Cardiac fibroblast (primary cell): ENCODE measurements at regions not wholly inside any gene's neighbourhood (a gene's known extent, or its start where the extent isn't known, plus 50 kb on each side); places are given as distances from the start of the nearest gene placed in this dataset.
"Not testable (repeated sequence)": the region's sequence is repeated elsewhere in the genome, so short reads cannot be mapped to it uniquely, and the experiment has no call there.

ENCODE experiments used
- DNase-seq, 2 donors: peaks; one replicate each; pipeline versions ENCODE4 v3.0.0 to v3.0.0-alpha.2; 2010; ENCODE audit warnings: low read depth in 2 of 2
- H3K4me3 ChIP-seq, 2 donors: replicated peaks in 1 of 2; 1 replicate in 1 of 2; 2 replicates in 1 of 2; pipeline ENCODE4 v1.5.1; 2011; ENCODE audit warnings: low read depth in 2 of 2, low read length in 2 of 2, mild to moderate bottlenecking in 2 of 2, moderate library complexity in 1 of 2
- TF ChIP-seq, protein P1 (sequence below): IDR thresholded peaks from one replicate; pipeline ENCODE4 v1.5.1; 2011; ENCODE audit warnings: low read depth, mild to moderate bottlenecking, low read length, inconsistent platforms

DNA sequence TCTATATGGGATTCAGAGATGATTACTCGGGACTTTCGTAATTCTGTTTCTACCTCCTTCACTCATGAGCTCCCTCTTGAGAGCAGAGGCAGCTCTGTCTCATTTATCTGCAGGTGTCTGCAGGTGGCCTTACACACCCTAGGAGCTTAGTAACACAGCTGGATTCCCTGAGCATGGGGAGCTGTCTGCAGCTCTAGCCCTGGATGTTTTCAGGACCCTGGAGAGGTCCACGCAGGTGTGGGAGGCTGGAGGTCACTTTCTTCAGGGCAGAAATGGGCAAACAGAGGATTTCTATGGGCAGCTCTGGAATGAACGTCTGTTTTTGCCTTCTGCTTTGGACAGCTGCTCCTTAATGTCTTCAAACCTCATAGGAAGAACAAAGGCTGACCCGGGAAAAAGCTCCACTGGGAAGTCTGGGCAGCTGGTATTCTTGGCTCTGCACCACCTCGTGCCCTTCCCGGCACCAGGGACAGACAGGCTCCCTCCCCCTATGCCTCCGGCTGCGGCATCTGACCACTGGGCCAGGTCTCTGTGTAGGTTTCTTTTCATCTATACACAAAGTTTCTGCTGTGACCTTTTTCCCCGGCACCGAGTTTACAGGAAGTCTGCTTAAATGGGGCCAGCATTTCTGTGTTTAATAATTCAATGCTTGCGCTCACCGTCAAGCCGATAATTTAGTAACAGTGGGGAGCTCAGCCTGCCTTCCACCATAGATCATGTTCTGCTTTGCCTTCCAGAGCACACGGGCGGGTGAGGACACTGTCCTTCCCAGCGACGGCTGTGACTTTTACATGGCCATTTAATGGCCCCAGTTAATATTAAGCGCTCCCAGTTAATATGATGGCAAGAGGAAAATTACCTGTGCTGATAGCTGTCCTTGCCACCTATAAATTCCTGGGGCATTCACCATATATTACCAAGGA lies 320.2 kb upstream of the SFSWAP start:
- TF ChIP-seq, protein P1, sequence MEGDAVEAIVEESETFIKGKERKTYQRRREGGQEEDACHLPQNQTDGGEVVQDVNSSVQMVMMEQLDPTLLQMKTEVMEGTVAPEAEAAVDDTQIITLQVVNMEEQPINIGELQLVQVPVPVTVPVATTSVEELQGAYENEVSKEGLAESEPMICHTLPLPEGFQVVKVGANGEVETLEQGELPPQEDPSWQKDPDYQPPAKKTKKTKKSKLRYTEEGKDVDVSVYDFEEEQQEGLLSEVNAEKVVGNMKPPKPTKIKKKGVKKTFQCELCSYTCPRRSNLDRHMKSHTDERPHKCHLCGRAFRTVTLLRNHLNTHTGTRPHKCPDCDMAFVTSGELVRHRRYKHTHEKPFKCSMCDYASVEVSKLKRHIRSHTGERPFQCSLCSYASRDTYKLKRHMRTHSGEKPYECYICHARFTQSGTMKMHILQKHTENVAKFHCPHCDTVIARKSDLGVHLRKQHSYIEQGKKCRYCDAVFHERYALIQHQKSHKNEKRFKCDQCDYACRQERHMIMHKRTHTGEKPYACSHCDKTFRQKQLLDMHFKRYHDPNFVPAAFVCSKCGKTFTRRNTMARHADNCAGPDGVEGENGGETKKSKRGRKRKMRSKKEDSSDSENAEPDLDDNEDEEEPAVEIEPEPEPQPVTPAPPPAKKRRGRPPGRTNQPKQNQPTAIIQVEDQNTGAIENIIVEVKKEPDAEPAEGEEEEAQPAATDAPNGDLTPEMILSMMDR: no peak
- DNase-seq: no peak
- H3K4me3 ChIP-seq: no peak overlapping the region

DNA sequence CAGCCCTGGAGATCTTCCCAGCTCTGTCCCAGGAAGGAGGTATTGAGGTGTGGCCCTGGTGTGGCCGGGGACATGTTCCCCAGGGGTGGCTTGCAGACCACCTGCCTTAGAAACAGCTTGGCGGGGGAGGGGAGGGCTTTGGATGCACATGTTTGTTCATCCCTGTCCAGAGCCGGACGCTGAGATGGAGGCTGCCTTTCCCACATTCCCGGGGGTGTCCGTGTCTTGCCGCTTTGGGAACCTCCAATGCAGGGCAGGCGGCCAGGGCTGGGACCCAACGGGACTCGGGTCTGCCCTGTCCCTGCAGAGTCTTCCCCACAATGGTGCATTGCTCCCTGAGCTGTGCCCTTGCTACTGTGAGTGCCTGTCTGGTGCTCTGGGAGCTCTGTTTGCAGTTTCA lies 319.5 kb upstream of the SFSWAP start:
- H3K4me3 ChIP-seq: no peak overlapping the region
- no peak for DNase-seq
- TF ChIP-seq, protein P1: no peak

DNA sequence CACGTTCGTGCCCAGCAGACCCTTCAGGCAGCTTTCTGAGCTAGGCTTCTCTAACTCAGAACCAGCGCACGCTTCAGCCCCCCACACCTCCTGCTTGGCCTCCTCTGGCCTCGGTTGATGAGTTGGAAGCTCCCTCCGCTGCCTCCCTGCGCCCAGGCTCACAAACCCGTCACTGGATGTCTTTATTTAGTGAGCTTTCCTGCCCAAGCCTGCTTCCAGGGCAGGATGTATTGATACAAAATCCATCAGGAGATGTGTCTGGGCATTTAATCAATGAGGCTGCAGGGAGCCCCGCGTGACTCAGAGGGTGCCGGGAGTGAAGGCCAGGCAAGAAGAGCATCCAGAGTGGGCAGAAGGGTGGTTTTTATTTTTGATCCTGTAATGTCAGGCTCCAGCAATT lies 316.1 kb upstream of the SFSWAP start:
- H3K4me3 ChIP-seq, DNase-seq: not testable (repeated sequence)

DNA sequence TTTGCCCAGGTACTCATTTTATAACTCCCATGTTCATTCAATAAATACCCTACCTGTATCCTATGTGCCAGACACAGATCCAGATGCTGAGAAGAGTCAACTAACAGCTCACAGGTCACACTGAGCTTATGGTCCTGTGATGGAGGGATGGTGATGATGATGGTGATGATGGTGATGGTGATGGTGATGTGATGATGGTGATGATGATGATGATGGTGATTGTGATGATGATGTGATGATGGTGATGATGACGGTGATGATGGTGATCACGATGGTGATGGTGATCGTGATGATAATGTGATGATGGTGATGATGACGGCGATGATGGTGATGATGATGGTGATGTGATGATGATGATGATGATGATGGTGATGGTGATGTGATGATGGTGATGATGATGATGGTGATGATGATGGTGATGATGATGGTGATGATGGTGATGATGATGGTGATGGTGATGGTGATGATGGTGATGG lies 315.6 kb upstream of the SFSWAP start:
- not testable (repeated sequence) for DNase-seq, H3K4me3 ChIP-seq

DNA sequence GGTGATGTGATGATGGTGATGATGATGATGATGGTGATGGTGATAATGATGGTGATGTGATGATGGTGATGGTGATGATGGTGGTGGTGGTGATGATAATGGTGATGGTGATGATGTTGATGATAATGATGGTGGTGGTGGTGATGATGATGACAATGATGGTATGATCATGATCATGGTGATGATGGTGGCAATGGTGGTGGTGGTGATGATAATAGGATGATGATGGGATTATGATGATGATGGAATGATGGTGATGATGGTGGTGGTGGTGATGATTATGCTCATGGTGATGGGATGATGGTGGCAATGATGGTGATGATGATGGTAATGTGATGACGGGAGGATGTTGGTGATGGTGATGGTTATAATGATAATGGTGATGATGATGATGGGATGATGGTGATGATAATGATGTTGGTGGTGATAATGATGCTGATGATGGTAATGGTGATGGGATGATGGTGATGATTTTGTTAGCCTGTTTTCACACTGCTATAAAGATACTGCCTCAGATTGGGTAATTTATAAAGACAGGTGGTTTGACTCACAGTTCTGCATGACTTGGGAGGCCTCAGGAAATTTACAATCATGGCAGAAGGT lies 314.8 kb upstream of the SFSWAP start:
- no peak for DNase-seq
- no peak overlapping the region for H3K4me3 ChIP-seq
- TF ChIP-seq, protein P1: no peak

DNA sequence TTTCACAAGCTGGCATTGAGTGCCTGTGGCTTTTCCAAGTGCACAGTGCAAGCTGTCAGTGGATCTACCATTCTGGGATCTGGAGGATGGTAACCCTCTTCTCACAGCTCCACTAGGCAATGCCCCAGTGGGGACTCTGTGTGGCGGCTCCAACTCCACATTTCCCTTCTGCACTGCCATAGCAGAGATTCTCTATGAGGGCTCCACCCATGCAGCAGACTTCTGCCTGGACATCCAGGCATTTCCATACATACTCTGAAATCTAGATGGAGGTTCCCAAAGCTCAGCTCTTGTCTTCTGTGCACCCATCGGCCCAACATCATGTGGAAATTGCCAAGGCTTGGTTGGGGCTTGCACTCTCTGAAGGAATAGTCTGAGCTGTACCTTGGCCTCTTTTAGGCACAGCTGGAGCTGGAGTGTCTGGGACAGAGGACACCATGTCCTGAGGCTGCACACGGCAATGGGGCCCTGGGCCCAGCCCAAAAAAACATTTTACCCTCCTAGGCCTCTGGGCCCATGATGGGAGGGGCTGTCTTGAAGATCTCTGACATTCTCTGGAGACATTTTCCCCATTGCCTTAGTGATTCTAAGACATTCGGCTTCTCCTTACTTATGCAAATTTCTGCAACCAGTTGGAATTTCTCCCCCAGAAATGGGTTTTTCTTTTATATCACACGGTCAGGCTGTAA lies 313.3 kb upstream of the SFSWAP start:
- TF ChIP-seq, protein P1: no peak
- DNase-seq: no peak
- H3K4me3 ChIP-seq: no peak overlapping the region

DNA sequence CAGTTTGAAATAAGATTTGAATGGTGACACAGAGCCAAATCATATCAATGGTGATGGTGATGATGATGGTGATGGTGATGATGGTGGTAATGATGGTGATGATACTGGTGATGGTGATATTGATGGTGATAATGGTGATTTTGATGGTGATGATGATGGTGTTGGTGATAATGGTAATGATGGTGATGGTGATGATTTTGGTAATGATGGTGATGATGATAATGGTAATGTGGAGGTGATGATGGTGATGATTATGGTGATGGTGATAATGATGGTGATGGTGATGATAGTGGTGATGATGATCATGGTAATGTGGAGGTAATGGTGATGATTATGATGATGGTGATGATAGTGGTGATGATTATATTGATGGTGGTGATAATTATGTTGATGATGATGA lies 311.9 kb upstream of the SFSWAP start:
- H3K4me3 ChIP-seq: no peak overlapping the region
- TF ChIP-seq, protein P1: no peak
- DNase-seq: no peak

DNA sequence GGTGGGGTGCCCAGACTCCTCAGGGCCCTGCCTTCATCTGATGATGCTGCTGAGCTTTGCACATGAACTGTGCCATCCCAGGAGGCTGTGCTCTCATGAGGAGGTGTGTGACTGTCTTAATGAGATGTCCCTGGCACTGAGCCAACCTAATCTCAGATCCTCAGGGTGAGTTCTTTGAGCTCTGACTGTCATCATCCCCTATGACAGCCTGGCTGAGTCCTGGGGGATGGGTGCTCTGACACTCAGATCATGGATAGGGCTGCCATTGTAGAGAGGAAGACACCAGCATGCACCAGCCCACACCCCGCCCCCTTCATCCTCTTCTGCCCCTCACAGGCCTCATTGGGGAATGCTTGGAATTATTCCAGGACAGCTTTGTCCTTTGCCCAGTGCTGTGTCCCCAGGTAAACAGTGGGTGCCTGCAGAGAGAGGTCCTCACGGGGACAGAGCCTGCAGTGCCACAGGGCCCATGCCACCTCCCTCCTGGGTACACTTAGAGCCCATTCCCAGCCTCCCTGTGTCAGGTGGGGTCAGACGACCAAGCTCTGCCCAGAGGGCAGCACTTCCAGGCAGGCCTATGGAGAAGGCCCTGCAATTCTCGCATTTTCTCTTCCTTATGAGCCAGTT lies 310.1 kb upstream of the SFSWAP start:
- H3K4me3 ChIP-seq, DNase-seq: not testable (repeated sequence)

DNA sequence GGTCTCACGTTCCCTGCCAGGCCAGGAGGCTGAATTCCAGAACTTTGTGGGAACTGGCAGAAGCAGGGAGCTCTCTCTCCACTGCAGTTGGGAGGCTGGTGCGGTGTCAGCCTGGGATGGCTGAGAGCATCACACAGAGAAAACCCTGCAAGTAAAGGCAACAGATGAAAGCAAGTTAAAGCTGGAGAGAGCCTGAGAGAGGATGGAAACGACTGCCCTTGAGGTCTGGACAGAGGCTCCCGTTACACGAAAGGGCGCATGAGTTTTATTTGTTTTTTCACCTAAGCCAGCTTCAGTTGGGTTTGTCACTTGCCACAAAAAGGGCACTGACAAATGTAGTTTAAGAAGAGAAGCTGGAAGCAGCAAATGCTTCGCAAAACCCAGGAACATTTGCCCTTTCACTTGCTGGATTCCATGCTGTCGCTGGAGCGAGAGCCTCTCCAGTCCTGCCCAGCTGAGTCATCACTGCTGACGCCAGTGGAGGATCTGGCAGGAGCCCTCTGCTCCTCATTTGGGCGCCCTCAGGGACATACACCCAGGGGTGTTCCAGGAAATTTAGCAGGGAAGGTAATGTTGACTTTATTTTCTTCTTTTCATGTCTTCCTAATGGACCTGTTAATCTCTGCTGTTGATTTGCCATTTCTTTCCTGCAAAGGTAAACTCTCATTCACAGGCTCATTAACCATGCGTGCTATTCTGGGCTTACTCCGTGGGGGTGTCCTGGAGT lies 308.8 kb upstream of the SFSWAP start:
- H3K4me3 ChIP-seq, DNase-seq: not testable (repeated sequence)
